GM12864 (cell line): ENCODE measurements at regions not wholly inside any gene's neighbourhood (a gene's known extent, or its start where the extent isn't known, plus 50 kb on each side); places are given as distances from the start of the nearest gene placed in this dataset.
"Not testable (repeated sequence)": the region's sequence is repeated elsewhere in the genome, so short reads cannot be mapped to it uniquely, and the experiment has no call there.

ENCODE experiments used
- DNase-seq: peaks from one replicate; pipeline ENCODE4 v3.0.0-alpha.2; 2011; ENCODE audit warnings: low read depth
- H3K4me3 ChIP-seq: 2 replicates; pipeline ENCODE4 v1.5.1; 2011; ENCODE audit warnings: mild to moderate bottlenecking, low read depth, low read length, control low read depth
- CTCF ChIP-seq: IDR thresholded peaks from 2 replicates; pipeline ENCODE4 v1.5.1; 2011; ENCODE audit warnings: low read depth, mild to moderate bottlenecking, moderate library complexity, low read length, control low read depth, inconsistent platforms; ENCODE audit errors: missing control alignments

GRCh38 chr2:189347540-189347939 lies 93.7 kb upstream of the WDR75 start:
- no peak for TF ChIP-seq CTCF
- peak; percentile 19 for DNase-seq
- no peak overlapping the region for H3K4me3 ChIP-seq

- no peak for TF ChIP-seq CTCF
- no peak for DNase-seq
- no peak overlapping the region for H3K4me3 ChIP-seq
These were observed 92.9 kb upstream of the WDR75 start for GRCh38 chr2:189348369-189348768.

GRCh38 chr2:189350540-189351209 lies 90.6 kb upstream of the WDR75 start:
- no peak for TF ChIP-seq CTCF
- no peak overlapping the region for H3K4me3 ChIP-seq
- no peak for DNase-seq

GRCh38 chr2:189351933-189352332 lies 89.3 kb upstream of the WDR75 start:
- DNase-seq, H3K4me3 ChIP-seq: not testable (repeated sequence)

GRCh38 chr2:189357375-189357774 lies 83.9 kb upstream of the WDR75 start:
- H3K4me3 ChIP-seq, DNase-seq: not testable (repeated sequence)

- TF ChIP-seq CTCF = no peak
- no peak overlapping the region for H3K4me3 ChIP-seq
- DNase-seq = no peak
These were observed 80.4 kb upstream of the WDR75 start for GRCh38 chr2:189360861-189361260.

GRCh38 chr2:189362283-189362682 lies 79.0 kb upstream of the WDR75 start:
- DNase-seq = no peak
- no peak overlapping the region for H3K4me3 ChIP-seq
- TF ChIP-seq CTCF = no peak

- no peak for DNase-seq
- no peak overlapping the region for H3K4me3 ChIP-seq
- TF ChIP-seq CTCF = no peak
These were observed 77.7 kb upstream of the WDR75 start for GRCh38 chr2:189363559-189363958.
